SW480 (cell line): ENCODE measurements at regions not wholly inside any gene's neighbourhood (a gene's known extent, or its start where the extent isn't known, plus 50 kb on each side); places are given as distances from the start of the nearest gene placed in this dataset.
"Not testable (repeated sequence)": the region's sequence is repeated elsewhere in the genome, so short reads cannot be mapped to it uniquely, and the experiment has no call there.

Experiments
- DNase-seq: peaks from one replicate; pipeline ENCODE4 v3.0.0-alpha.2; 2016; ENCODE audit warnings: low spot score

DNA sequence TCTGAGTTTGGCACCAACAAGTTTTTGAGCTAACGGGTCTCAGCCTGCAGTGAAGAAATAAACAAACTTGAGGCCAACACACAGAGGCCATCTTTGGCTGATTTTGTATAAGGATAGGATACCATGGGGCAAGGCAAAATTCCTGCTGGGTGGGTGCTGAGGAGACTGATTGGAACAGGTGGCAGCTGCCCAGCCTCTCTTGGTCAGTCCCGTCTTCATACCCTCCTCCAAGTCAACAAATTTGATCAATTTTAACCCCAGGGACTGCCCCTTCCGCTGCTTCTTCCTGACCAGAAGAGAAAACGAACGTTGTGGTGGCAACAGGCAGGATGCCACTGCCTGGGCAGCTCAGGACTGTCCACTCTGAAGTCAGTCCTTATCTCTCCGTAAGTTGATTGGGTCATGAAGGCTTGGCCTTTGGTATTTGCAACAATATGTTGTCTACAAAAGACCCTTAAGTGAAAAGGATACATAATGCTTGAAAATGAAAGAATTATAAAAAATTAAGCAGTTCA is 139.3 kb downstream of the SPP2 start:
- DNase-seq = no peak

DNA sequence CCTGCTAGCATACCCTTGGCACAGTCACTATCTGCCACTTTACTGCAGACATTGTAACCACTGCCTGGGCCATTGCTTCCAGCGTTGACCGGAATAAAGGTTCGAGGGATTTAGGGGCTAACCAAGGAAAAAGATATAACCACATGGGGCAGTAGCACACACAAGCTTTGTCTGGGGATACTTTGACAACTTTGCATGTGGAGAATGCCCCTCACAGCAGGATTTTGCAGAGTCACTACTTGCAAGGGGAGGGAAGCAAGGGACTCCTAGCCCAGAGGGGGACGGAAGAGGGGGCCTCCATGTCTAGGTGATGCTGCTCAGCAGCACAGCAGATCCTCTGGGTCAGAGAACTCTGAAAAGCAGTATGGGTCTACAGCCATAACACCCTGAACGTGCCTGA is 138.7 kb downstream of the SPP2 start:
- no peak for DNase-seq

DNA sequence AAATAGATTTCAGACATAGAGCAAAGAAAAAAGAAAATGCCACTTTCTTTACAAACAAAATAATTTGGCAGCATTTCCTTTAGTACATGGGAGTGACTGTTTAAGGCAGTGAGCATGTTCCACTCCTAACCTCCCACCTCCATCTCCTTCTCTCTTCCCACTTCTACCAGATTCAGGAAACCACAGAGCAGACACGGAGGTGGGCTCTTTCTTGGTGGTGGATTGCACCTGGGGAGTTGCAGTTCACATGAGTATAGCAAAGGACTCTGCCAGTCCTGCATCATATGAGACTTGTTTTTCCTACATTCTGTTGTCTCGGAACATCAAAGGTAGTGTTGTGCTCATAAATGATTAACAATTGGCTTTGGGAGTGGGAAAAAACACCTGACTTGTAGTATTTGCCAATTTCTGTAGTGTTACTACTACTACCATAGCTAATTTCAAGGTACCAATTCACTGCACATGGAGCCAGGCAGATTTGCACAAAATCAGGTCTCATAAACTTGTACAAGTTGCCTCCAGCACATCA is 137.2 kb downstream of the SPP2 start:
- no peak for DNase-seq

DNA sequence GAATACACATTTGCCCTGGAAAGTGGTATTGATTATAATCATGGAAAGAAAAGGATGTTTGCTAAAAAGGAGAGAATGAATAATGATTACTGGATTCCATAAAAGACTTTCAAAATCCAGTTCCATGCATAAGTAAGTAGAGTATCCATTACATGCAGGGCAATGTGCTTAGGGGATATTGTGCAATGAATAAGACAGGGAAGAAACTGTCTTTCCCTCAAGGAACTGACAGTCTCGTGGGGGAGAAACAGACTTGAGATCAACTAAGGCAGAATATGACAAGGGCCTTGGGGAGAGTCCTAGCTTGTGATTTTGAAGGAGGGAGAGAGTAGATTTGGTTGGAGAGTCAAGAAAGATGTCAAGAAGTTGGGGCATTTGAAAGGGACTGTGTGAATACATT is 130.6 kb downstream of the SPP2 start:
- no peak for DNase-seq

DNA sequence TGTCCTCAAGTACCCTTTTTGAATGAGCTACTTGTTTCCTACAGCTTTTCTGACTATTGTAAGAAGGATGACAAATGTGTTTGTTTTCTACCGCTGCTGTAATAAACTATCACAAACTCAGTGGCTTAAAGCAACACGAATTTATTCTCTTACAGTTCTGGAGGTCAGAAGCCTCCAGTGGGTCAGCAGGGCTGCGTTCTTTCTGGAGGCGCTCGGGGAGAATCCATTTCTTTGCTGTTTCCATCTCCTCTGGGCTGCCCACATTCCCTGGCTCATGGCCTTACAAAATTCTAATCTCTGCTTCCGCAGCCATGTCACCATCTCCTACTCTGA is 128.5 kb downstream of the SPP2 start:
- DNase-seq = no peak

DNA sequence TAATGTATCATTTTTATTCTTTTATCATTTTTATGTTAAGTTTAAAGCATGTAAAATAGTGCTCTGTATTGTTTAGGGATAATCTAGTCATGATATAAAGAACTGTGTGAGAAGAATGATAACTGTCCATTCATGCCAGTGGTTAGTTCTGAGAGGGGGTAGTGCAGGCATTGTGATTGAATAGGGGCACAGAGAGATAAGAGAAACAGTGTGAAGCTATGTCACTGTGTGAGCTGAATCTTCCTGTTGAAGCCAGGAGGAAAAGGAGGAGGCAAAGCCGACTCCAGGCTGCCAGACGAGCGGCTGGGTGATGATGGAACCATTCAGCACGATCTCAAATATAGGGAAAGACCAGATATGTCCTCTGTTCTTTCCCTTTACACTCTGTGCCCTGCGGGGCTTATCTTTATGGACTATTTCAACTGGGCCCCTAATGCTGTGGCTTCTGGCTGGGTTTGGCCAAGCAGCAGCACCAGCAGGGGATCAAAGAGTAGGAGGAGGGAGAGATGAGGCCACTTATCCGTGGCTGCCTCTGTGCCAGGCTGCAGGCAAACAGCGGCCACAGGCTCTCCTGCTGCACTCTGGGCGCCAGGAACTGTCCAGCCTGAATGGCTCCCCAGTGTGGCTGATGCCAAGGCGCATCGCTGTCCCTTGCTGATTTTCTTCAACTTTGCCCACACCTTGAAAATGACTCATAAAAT is 128.0 kb downstream of the SPP2 start:
- DNase-seq = peak; percentile 31

DNA sequence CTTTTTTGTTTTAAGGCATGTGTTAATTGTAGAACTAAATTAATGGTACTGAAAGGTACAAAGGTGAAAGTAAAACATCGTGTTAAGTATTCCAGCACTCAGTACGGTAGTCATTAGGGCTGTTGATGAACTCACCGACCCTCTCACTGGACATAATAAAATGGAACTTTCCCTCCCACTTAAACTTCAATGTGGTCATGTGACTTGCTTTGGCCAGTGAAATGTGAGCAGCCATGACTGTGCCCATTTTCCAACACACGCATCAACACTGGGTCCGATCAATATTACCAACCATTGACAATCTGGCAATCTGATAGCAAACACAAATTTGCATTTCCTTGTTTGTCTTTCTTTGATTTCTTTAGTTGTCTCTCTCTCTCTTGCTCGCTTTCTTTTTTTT is 125.1 kb downstream of the SPP2 start:
- no peak for DNase-seq

DNA sequence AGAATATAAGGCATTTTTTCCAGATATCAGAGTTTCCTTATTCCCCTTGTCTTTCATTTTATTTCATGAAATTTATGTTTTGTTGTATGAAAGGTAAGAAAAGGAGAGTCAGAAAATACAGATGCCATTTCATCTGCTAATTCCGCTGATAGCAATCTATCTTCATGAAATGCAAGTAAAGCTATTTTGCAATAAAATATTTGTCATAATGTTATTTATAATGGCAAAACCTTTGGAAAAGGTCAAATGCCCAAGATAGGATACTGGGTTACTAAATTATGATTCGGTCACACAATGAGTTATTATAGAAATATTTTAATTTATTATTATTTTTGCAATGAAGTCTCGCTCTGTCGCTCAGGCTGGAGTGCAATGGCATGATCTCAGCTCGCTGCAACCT is 124.2 kb downstream of the SPP2 start:
- DNase-seq = no peak

DNA sequence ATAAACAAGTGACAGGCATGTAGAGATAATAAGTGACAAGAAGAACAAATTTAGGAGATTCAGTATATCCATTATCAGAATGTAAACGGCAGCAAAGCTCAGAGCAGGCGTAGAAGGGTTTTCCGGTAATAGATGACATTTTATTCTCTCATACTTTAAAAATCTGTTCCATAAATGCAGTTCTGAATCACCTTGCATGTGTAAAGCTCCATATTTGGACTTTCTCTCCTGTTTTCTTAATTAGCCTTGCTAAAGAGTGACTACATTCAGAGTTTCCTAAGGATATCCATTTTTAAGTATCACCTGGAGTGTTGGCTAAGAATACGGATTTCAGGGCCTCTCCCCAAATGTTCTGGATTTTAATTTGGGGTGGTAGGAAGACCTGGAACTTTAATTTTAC is 122.0 kb downstream of the SPP2 start:
- no peak for DNase-seq

DNA sequence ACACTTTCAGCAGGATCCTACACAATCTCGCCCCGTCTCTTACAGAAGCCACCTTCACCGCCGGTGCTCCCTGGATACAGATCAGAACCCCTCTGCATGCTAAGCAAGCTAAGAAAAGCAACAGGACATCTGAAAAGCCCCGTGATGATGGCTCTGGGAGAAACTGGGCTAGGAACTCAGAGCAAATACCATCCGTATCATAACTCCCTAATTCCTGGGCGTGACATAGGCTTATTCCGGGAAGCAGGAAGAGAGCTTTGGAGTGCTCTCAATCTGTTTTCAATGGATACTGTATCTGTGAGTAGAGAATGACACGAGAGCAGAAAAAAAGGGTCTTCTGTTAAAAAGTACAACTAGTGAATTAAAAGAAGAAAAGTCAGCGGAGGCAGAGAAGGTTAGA is 121.6 kb downstream of the SPP2 start:
- DNase-seq = no peak

DNA sequence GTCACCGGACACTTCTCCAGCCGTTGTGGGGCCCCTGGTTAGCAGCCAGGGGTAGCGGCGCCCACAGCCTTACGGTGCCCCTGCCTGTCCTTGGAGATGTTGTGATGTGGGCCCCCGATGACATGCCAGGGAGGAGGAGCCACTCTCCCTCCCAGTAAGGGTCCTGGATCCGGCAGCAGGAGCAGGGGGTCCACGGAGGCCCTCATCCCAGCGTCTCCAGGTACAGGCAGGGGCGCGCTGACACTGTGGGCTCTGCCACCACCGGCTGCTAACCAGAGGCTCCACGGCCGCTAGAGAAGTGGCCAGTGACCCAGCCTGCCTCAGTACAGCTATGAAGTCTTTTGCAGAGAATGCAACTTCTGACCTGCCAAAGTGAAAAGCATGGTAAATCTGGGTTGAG is 121.2 kb downstream of the SPP2 start:
- DNase-seq = no peak

DNA sequence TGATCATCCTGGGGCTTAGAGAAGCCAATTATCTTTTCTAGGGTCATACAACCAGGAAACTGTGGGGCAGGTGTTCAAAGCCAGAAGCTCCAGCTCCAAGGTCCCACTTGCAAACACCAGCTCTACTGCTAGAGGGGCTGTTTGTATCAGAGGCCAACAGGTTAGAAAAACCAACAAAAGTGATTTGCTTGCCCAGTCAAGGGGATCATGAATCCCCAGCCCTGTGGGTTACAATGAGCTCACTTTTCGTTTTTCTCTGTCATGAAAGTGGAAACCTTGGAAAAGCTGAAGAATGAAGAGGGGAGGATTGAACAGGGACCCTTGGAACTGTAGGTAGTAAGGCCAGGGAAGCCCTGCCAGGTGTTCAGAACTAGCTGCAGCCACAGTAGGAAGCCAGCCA is 119.2 kb downstream of the SPP2 start:
- DNase-seq = no peak

DNA sequence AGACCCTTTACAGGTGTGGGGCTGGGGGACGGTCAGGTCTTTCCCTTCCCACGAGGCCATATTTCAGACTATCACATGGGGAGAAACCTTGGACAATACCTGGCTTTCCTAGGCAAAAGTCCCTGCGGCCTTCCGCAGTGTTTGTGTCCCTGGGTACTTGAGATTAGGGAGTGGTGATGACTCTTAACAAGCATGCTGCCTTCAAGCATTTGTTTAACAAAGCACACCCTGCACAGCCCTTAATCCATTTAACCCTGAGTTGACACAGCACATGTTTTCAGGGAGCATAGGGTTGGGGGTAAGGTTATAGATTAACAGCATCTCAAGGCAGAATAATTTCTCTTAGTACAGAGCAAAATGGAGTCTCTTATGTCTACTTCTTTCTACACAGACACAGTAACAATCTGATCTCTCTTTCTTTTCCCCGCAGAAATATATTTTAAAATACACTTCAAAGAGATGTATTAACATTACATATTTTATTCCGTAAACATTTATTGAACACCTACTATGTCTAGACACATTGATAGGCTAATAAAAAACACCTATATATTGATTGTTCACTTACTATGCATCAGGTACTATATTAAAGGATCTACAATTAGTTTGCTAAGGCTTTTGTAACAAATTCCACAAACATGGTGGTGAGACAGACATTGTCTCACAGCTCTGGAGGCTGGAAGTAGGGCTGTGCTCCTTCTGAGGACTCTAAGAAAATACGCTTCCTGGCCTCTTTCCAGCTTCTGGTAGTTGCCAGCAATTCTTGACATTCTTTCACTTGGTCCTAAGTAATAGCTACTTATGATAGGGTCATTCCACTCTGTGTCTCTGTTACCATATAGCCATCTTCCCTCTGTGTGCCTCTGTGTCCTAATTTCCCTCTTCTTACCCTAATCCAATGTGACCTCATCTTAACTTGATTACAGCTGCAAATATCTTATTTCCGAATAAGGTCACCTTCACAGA is 118.4 kb downstream of the SPP2 start:
- not testable (repeated sequence) for DNase-seq

DNA sequence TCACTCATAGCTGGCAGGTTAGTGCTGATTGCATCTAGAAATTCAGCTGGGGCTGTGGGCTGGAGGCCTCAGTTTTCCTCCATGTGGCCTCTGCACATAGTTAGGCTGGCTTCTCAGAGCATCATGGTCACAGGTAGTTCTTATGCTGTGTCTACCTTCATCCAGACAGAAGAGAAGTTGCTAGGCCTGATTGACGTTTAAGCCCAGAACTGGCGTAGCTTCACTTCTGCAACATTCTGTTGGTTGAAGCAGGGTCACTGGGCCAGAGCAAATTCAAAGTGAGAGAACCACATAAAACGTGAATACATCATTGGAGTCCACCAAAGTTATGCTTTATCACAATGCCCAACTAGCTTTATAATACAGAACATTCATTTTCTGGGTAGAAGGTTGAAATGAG is 116.0 kb downstream of the SPP2 start:
- no peak for DNase-seq

DNA sequence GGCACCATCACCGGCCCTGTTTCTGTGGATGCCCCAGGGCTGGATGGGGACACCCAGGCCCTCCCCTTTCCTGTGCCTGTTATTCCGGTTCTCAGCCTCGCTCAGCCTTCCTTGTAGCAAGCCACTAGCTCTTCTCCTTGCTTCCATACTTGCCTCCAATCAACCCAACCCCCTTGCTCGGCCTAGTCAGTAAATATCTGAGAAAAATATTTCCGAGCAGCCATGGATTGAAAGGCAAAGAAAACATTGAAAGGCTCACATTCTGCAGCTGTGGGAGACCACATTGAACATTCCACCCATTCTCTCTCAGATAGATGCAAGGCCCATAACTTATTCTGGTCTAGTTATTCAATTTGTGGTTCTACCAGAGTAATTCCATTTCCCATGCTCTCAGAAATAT is 114.9 kb downstream of the SPP2 start:
- DNase-seq = no peak

DNA sequence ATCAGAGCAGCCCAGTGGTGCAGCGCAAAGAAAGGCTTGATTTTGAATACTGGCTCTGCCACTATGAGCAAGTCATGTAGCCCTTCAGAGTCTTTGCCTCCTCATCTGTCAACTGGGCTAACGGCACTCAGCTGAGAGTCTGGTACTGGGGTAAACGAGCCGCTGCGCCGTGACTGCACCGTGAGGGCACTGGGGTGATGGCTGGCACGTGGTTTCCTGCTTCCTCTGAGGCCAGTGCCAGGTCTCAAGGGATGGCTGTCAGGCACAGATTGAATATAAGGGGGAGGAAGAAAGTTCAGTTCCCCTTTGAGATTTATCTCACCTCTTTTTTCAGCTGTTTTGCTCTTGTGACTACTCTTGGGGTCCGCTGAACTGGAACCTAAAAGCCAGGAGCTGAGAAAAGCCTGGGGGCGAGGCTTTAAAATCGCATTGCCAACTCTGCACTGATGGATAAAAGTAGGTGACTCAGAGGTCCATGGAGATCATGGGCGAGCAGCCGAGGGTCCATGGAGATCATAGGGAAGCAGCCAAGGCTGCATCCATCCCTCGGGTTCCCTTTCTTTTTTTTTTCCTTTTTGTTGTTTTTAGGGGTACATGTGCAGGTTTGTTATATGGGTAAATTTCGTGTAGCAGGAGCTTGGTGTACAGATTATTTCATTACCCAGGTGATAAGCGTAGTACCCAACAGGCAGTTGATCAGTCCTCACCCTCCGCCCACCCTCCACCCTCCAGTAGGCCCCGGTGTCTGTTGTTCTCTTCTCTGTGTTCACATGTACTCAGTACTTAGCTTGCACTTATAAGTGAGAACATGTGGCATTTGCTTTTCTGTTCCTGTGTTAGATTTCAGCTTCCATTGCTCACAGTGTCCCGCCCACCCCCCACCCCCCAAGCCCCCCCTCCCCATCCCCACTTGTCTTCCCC is 114.3 kb downstream of the SPP2 start:
- no peak for DNase-seq

DNA sequence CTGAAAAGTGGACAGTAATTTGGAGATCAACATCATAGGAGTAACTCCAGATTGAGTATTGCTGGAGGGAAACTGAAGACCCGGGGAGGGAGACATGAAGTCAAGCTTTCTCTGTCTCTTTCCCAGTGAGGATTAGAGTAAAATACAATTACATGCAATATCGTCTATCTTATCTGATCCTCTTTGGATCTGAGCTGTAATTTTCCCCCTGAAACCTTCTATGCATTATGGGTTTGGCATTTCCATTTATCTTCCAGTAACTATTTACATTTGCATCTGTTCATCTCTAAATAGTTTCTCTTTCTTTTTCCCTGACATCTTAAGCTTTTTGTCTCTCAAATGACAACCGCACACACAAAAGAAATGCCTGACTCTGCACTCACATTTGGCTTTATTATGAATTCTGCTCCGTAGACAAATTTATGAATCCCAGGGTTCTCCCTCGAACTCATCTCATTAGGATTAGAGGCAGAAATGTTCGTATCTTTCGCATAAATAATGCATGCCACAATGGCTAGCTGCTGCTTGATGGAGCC is 113.1 kb downstream of the SPP2 start:
- no peak for DNase-seq

DNA sequence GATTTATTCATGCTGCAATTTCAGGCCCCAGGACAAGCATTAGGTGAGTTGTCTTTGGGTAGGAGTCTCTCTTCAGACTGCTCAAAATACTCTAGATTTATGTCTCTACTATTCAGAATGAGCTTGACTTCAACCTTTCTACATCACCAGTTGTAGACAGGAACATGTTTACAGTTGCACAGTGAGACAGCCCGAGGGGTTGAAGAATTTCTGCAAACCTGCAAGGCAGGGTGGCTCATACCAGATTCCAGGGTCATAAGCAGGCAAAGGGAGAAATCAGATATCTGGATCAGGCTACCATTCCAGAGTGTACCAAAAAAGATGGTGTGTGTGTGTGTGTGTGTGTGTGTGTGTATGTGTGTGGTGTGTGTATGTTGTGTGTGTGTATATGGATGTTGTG is 112.4 kb downstream of the SPP2 start:
- DNase-seq = no peak

DNA sequence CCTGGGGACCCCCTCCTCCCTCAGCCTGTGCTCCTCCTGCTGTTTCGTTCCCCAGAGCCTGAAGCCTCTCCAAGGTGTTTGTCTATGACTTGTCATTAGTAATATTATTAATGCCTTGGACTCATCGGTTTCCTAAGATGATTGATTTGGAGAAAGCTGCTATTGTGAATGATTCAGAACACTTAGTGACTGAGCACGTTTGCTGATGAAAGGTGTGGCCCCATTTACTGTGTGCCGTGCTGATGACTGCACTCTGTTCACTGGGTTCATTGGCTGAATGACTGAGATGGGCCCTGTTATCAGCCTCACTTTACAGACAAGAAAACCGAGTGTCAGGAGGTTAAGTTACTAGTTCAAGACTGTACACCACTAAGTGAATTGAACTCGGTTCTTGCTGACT is 111.4 kb downstream of the SPP2 start:
- DNase-seq = no peak

DNA sequence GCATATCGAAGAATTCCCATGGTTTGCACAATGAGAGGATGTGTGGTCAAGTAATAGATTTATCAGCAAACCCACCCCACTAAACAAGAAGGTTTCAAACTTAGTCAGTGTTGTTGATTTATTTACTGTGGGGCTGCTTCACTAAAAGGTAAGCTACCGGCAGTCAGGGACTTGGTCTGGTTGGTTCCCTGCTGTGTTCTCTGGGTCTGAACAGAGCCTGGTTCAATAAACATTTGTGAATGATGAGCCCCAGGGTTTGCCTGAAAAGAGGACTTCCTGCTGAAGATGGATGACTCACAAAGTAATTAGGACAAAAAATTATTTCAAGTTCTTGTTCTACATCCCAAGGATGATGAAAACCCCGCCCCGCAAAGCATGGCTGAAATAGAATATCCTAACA is 108.3 kb downstream of the SPP2 start:
- no peak for DNase-seq

DNA sequence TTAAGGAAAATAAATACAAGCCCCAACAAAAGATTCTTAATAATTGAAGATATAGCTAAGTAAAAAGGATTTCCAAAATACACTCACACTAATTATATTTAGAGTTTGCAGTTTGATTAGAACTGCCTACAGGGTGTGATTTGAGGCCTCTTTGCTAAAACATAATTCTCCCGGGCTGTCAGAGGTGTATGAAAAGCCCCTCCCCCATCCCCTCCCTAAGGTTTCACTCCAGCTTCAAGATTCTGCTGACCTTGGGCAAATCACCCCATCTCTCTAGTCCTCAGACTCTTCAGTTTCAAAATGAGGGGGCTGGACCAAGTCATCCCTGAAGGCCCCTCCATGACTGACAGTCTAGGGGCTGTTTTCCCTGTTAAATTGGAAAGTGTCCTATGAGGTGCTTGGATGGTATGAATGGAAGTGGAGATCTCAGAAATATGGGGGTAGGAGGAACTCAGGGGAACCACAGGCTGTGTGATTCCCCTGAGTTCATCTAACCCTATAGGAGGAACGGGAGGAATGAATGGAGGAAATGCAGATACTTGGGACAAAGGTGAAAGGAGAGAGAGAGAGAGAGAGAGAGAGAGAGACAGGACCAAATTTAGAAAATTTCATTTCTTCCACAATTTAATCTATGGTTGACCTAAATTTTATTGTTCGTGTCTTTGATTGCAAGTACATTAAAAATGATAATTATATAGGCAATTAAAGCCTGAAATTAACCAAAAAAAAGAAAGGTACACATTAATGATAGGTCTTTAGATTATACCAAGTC is 107.5 kb downstream of the SPP2 start:
- DNase-seq = no peak
